ENCODE measurements at regions not wholly inside any gene's neighbourhood (a gene's known extent, or its start where the extent isn't known, plus 50 kb on each side); places are given as distances from the start of the nearest gene placed in this dataset.

DNA sequence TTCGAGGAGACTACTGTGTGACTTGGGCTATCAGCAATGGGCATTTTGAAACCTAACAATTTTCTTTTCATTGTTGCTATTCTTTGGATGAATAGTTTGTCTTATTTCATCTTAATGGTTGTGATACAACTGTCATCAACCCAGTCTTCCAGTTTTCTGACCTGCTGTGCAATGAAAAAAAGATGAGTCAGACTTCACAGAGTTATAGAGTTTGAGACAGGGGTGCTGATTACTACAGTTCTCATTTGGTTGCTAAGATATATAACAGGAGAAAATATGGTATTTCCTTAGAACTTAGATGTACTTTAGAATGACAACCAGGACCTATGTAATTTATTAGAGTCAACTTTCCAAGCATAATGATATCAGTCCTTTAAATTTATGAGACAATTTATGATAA lies 564.4 kb upstream of the NUDT12 start:
- H3K27ac ChIP-seq, result no peak overlapping the region
- DNase-seq (ENCODE audit: low spot score), result no peak
- H3K4me3 ChIP-seq, result no peak overlapping the region
- TF ChIP-seq, protein P1, sequence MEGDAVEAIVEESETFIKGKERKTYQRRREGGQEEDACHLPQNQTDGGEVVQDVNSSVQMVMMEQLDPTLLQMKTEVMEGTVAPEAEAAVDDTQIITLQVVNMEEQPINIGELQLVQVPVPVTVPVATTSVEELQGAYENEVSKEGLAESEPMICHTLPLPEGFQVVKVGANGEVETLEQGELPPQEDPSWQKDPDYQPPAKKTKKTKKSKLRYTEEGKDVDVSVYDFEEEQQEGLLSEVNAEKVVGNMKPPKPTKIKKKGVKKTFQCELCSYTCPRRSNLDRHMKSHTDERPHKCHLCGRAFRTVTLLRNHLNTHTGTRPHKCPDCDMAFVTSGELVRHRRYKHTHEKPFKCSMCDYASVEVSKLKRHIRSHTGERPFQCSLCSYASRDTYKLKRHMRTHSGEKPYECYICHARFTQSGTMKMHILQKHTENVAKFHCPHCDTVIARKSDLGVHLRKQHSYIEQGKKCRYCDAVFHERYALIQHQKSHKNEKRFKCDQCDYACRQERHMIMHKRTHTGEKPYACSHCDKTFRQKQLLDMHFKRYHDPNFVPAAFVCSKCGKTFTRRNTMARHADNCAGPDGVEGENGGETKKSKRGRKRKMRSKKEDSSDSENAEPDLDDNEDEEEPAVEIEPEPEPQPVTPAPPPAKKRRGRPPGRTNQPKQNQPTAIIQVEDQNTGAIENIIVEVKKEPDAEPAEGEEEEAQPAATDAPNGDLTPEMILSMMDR (IDR thresholded peaks at IDR 0.05), result no peak

DNA sequence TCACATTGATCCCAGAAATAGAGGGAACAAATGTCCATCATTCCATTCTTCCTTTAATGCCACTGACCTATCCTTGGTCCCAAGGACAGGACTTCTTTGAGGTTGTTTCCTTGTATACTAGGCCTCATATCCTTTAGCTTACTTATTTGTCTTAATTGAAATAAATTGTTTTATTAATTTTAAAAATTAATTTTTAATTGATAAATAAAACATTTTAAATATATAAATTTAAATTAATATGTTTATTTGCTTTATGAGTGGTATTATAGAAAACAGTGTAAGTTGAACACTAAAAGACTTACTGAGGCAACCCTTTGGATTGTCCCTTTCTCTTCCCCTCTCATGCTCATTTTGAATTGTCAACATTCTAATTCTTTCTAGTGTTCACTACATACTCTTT lies 556.9 kb upstream of the NUDT12 start:
- Histone ChIP-seq H3K4me3 (no peak overlapping the region), H3K27ac (no peak overlapping the region)
- TF ChIP-seq, protein P1 (IDR thresholded peaks at IDR 0.05), result no peak
- DNase-seq (ENCODE audit: low spot score), result no peak

DNA sequence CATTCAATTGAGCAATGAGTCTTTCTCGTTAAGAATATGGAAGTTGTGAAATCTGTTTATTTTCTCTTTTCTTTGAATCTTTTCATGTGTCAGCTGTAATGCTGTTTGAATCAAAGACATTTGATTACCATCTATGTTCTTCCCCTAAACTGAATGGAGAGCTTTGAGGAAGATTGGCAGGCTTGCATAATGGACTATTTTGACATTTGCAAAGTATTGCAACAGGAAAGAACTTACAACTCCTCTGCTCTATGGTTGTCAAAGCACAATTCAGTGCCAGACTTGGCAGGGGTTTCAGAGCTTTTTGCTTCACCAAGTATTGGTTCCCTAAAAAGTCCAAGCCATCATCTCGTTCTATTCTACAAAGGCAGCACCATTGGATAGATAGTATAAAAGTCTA lies 549.0 kb upstream of the NUDT12 start:
- no peak for DNase-seq (ENCODE audit: low spot score)

DNA sequence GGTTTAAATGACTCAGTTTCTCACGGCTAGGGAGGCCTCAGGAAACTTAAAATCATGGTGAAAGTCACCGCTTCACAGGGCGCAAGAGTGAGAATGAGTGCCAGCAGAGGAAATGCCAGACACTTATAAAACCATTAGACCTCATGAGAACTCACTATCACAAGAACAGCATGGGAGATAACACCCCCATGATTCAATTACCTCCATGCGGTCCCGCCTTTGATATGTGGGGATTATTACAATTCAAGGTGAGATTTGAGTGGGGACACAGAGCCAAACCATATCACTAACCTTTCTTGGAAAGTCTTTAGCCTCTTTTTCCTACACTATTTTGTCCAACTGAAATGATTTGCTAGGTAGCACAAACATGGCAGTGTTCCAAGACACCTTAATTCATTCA lies 533.9 kb upstream of the NUDT12 start:
- Histone ChIP-seq H3K4me3 (no peak overlapping the region), H3K27ac (no peak overlapping the region)
- DNase-seq (ENCODE audit: low spot score), result no peak
- TF ChIP-seq, protein P1 (IDR thresholded peaks at IDR 0.05), result no peak

More for the DNA sequence above, 549.0 kb upstream of the NUDT12 start:
- H3K4me3 ChIP-seq, result no peak overlapping the region
- TF ChIP-seq, protein P1 (IDR thresholded peaks at IDR 0.05), result no peak
- no peak overlapping the region for H3K27ac ChIP-seq

DNA sequence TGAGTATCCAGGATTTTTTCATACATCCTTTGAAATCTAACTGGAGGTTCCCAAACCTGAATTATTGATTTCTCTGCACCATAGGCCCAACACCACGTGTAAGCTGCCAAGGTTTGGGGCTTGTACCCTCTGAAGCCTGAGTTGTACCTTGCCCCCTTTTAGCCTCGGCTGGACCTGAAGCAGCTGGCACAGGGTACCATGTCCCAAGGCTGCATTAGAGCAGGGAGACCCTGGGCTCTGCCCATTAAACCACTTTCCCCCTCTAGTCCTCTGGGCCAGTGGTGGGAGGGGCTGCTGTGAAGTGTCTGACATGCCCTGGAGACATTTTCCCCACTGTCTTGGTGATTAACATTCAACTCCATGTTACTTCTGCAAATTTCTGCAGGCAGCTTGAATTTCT lies 532.9 kb upstream of the NUDT12 start:
- H3K4me3 ChIP-seq, result no peak overlapping the region
- no peak overlapping the region for H3K27ac ChIP-seq
- TF ChIP-seq, protein P1 (IDR thresholded peaks at IDR 0.05), result no peak
- DNase-seq (ENCODE audit: low spot score), result no peak

DNA sequence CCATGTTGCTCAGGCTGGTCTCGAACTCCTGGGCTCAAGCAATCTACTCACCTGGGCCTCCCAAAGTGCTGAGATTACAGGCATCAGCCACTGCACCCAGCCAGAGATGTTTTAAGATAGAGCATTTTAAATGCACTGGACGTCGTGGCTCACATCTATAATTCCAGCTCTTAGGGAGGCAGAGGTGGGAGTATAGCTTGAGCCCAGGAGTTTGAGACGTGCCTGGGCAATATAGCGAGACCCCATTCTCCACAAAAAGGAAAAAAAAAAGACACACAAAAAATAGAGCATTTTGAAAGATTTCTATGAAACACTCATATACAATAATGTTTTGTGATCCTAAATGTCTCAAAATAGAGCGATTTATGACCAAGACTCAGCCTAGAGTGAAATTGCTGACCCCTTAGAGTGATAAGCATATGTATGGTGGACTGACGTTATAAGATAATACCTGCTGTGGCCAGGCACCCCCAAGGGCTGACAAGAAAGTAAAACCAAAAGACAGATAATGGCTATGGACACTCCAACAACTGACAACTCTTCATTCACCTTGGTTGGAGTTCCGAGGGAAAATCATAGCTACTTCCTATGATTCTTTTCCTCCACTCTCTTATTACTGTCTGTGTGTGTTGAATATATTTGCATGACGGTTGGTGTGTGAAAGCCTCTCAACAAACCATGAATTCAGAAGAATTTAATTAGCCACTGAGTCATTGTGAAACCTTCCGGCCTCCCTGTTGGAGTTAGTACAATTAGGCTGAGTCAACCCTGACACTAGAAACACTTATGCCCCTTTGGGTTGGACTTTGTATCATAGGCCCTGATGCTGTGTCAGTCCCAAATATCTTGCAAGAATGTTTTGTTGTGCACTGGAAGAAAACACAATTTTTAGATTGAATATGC lies 526.5 kb upstream of the NUDT12 start:
- Histone ChIP-seq H3K4me3 (no peak overlapping the region), H3K27ac (no peak overlapping the region)
- TF ChIP-seq, protein P1 (IDR thresholded peaks at IDR 0.05), result no peak
- DNase-seq (ENCODE audit: low spot score), result no peak

DNA sequence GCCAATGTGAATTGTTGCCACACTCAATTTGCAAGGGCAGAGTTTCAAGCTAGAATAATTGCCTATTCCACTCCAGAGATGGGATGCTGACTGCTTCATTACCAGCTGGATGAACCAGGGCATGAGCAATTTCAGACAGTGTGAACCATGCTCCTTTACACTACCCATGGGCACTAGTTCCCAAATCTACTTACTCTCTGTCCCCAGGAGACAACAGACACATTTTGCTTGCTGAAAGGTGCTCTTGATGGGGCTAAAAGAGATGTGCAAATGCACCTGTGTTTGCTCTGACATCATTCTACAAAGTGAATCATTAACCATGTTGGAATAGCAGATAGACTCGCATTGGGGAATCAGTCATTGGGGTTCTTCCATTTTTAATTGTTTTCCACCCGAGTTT lies 522.3 kb upstream of the NUDT12 start:
- Histone ChIP-seq H3K4me3 (no peak overlapping the region), H3K27ac (no peak overlapping the region)
- TF ChIP-seq, protein P1 (IDR thresholded peaks at IDR 0.05), result no peak
- DNase-seq (ENCODE audit: low spot score), result no peak
